Body of pancreas (tissue), 4 donors: ENCODE measurements at regions not wholly inside any gene's neighbourhood (a gene's known extent, or its start where the extent isn't known, plus 50 kb on each side); places are given as distances from the start of the nearest gene placed in this dataset.

Experiments used
- ATAC-seq: fragments of 150-250 bp; one replicate; pipeline ENCODE4 v1.9.1; 2016
- DNase-seq, 4 donors: peaks; one replicate each; pipeline ENCODE4 v3.0.0-alpha.2; 2019
- H3K27ac ChIP-seq, 4 donors: fragments of 200-600 bp; sonication (generic); 1 replicate in 3 of 4; 2 replicates in 1 of 4; pipeline versions ENCODE4 v1.5.1 to v1.6.1; 2016 to 2019; ENCODE audit warnings: mild to moderate bottlenecking in 1 of 4, mixed read lengths in 1 of 4, moderate library complexity in 1 of 4
- H3K27me3 ChIP-seq, 2 donors: fragments of 200-600 bp; sonication (generic); one replicate each; pipeline ENCODE4 v1.6.0; 2016; ENCODE audit warnings: mild to moderate bottlenecking in 1 of 2
- H3K36me3 ChIP-seq, 2 donors: fragments of 200-600 bp; sonication (generic); replicated peaks in 1 of 2; 2 replicates each; pipeline ENCODE4 v1.5.1; 2016; ENCODE audit warnings: low read depth in 2 of 2; ENCODE audit not compliant: insufficient read depth in 1 of 2
- H3K4me1 ChIP-seq: fragments of 200-600 bp; sonication (generic); one replicate; pipeline ENCODE4 v1.6.0; 2016
- H3K4me3 ChIP-seq, 2 donors: fragments of 200-600 bp; sonication (generic); 1 replicate in 1 of 2; 2 replicates in 1 of 2; pipeline ENCODE4 v1.5.1; 2016 to 2019
- H3K9me3 ChIP-seq, 3 donors: fragments of 200-600 bp; sonication (generic); 1 replicate in 2 of 3; 2 replicates in 1 of 3; pipeline ENCODE4 v1.5.1; 2016
- CTCF ChIP-seq, 7 experiments: fragments of 450-650 bp in 4 of 7; fragments of 200-600 bp in 3 of 7; sonication (generic) in 3 of 7; IDR thresholded peaks; one replicate each; pipeline ENCODE4 v1.5.1; 2016 to 2019; ENCODE audit warnings: antibody characterized with exemption in 7 of 7
- POLR2A ChIP-seq, 3 donors: fragments of 450-650 bp; IDR thresholded peaks; one replicate each; pipeline ENCODE4 v1.6.1; 2016; ENCODE audit warnings: antibody characterized with exemption in 3 of 3, mild to moderate bottlenecking in 2 of 3
- WGBS, 2 donors: methylation state at CpG; one replicate each; pipeline ENCODE4 v1.1.5; 2017; 5-methylcytosine and 5-hydroxymethylcytosine counted together
- intact Hi-C: fragments of 100-400 bp; cut with DNase I; formaldehyde crosslinking; loops from one replicate; pipeline ENCODE4 v1.15.1; 2023

DNA sequence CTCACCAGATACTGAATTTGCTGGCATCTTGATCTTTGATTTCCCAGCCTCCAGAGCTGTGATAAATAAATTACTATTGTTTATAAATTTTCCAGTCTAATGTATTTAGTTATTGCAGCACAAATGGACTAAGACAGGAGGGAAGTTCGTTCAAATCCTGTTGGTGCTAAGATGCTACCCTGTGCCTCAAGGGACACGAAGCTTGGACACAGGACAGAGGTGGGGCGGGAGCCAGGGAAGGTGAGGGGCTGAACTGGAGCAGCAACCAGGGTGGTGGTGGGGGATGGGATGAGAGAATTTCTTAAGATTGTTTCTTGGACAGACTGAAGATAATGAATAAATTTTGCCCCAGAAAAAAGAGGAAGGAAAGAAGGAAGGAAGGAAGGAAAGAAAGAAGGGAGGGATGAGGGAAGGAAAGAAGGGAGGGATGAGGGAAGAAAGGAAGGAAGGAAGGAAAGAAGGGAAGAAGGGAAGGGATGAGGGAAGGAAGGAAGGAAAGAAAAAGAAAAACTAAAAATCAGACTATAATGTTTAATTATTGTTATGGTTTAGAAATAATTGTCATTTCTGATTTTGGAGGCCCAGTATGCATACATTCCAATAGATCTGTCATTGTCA, 127.2 kb downstream of the CDC5L start:
- Histone ChIP-seq H3K27ac (no peak overlapping the region), H3K9me3 (no peaks in the 10 kb centered on the region), H3K36me3 (no peaks in the 10 kb centered on the region), H3K4me3 (no peak overlapping the region), H3K27me3 (no peaks in the 10 kb centered on the region), H3K4me1 (no peaks in the 10 kb centered on the region)
- intact Hi-C loops, result no loop called here
- TF ChIP-seq CTCF (IDR thresholded peaks at IDR 0.05) (no peak), POLR2A (IDR thresholded peaks at IDR 0.05) (no peak)
- WGBS, 2 donors, result 78% methylated on average over 3 of the region's 3 CpGs
- ATAC-seq, result no peak
- no peak for DNase-seq

DNA sequence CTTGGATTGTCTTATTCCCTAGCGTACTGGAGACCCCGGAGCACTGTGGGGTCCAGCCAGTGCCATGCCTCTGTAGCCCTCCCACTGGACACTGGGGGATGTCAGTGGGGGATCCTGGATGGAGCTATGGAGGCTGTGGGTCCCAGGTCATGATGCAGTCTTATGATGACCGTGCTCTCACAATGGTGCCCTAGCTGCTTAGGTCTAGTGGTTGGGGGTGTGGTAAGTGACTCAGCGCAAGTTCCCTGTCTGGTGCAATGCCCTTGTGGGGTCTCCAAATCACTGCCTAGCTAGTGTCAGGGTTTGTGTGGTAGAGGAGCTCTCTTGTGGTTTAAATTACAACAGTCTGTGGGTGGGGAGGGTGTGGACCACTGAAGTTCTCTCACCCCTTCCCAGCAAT, 135.4 kb downstream of the CDC5L start:
- Histone ChIP-seq H3K4me1 (no peaks in the 10 kb centered on the region), H3K27me3 (no peaks in the 10 kb centered on the region), H3K9me3 (no peaks in the 10 kb centered on the region), H3K36me3 (no peaks in the 10 kb centered on the region), H3K27ac (no peak overlapping the region), H3K4me3 (no peak overlapping the region)
- intact Hi-C loops, result no loop called here
- 81 to 100% methylated on average over 4 of the region's 4 CpGs for WGBS, 2 donors
- ATAC-seq (no peak), DNase-seq (no peak)
- TF ChIP-seq CTCF (IDR thresholded peaks at IDR 0.05) (no peak), POLR2A (IDR thresholded peaks at IDR 0.05) (no peak)

- Histone ChIP-seq H3K9me3 (no peaks in the 10 kb centered on the region), H3K36me3 (no peaks in the 10 kb centered on the region), H3K4me3 (no peak overlapping the region), H3K27me3 (no peaks in the 10 kb centered on the region), H3K4me1 (no peaks in the 10 kb centered on the region), H3K27ac (no peak overlapping the region)
- WGBS, 2 donors, result 79 to 82% methylated on average over 5 to 6 of the region's 6 CpGs
- intact Hi-C loops, result no loop called here
- ATAC-seq, result no peak
- TF ChIP-seq POLR2A (IDR thresholded peaks at IDR 0.05) (no peak), CTCF (IDR thresholded peaks at IDR 0.05) (no peak)
- DNase-seq, result no peak
Measured at GRCh38 chr6:44524476-44525227, 137.1 kb downstream of the CDC5L start.

DNA sequence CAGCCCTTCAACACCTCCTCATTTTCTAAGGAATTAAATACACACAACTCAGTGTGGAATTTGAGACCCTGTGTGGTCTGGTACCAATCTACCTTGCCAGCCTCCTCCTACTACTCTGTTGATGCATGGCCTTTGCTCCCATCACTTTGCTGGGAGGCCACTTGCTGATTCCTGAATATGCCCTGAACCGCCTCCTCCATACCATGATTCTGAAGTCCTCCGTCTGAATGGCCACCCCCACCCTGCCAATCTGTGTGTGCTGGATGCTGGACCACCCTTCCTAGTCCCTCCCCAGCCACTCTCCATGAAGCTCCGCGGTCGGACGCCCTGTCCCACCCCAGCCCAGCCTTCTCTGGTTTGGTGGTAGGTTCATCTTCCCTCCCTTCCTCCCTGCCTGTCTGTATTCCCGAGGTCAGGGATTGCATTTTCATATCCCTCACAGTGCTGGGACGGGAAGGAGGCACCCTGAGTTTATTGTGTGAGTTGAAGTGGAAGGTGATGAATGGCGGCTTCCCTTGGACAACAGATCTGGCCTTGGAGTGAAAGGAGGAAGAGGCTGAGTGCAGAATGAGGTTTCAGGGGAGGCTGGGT, 138.3 kb downstream of the CDC5L start:
- Histone ChIP-seq H3K4me1 (no peaks in the 10 kb centered on the region), H3K27me3 (no peaks in the 10 kb centered on the region), H3K9me3 (no peaks in the 10 kb centered on the region), H3K36me3 (no peaks in the 10 kb centered on the region), H3K27ac (no peak overlapping the region), H3K4me3 (no peak overlapping the region)
- intact Hi-C loops, result no loop called here
- ATAC-seq (no peak), DNase-seq (no peak)
- TF ChIP-seq CTCF (IDR thresholded peaks at IDR 0.05) (no peak), POLR2A (IDR thresholded peaks at IDR 0.05) (no peak)
- WGBS, 2 donors, result 88% methylated on average over 9 of the region's 9 CpGs
